WTC11 (cell line): ENCODE measurements at regions not wholly inside any gene's neighbourhood (a gene's known extent, or its start where the extent isn't known, plus 50 kb on each side); places are given as distances from the start of the nearest gene placed in this dataset.

Experiments
- CREB1 ChIP-seq: sonication (generic); formaldehyde crosslinking; IDR thresholded peaks from 2 replicates; pipeline ENCODE4 v1.8.0; 2023; ENCODE audit warnings: mild to moderate bottlenecking, missing genetic modification reagents
- FOXK1 ChIP-seq: sonication (generic); formaldehyde crosslinking; IDR thresholded peaks from 2 replicates; pipeline ENCODE4 v1.8.0; 2022; ENCODE audit warnings: mild to moderate bottlenecking, moderate library complexity, missing genetic modification reagents
- IRF2 ChIP-seq: sonication (generic); formaldehyde crosslinking; IDR thresholded peaks from 2 replicates; pipeline ENCODE4 v1.8.0; 2022; ENCODE audit warnings: low read depth, missing genetic modification reagents, borderline replicate concordance
- NFE2L1 ChIP-seq: sonication (generic); formaldehyde crosslinking; IDR thresholded peaks from 2 replicates; pipeline ENCODE4 v1.8.1; 2023; ENCODE audit warnings: missing genetic modification reagents
- SMAD3 ChIP-seq: sonication (generic); formaldehyde crosslinking; IDR thresholded peaks from 2 replicates; pipeline ENCODE4 v1.8.0; 2022; ENCODE audit warnings: missing genetic modification reagents, mild to moderate bottlenecking, borderline replicate concordance
- SP1 ChIP-seq: sonication (generic); formaldehyde crosslinking; conservative IDR thresholded peaks from 2 replicates; pipeline ENCODE4 v1.8.1; 2022; ENCODE audit warnings: missing genetic modification reagents
- ZNF219 ChIP-seq: sonication (generic); formaldehyde crosslinking; IDR thresholded peaks from 2 replicates; pipeline ENCODE4 v1.8.0; 2023; ENCODE audit warnings: missing genetic modification reagents, mild to moderate bottlenecking, borderline replicate concordance
- ZNF263 ChIP-seq: sonication (generic); formaldehyde crosslinking; IDR thresholded peaks from 2 replicates; pipeline ENCODE4 v1.8.1; 2022; ENCODE audit warnings: low read depth, mild to moderate bottlenecking, moderate library complexity, missing genetic modification reagents
- ZNF671 ChIP-seq: fragments of 250-450 bp; sonication (Bioruptor Pico); IDR thresholded peaks from 2 replicates; pipeline ENCODE4 v1.8.0; 2021; ENCODE audit warnings: mild to moderate bottlenecking
- TF ChIP-seq, protein P1 (sequence below): fragments of 200-600 bp; IDR thresholded peaks from 2 replicates; pipeline ENCODE4 v1.8.0; 2022; ENCODE audit warnings: antibody characterized with exemption
- TF ChIP-seq, protein P2 (sequence below): sonication (generic); formaldehyde crosslinking; IDR thresholded peaks from 2 replicates; pipeline ENCODE4 v1.8.0; 2022; ENCODE audit warnings: mild to moderate bottlenecking, missing genetic modification reagents
- TF ChIP-seq, protein P3 (sequence below): sonication (generic); formaldehyde crosslinking; IDR thresholded peaks from 2 replicates; pipeline ENCODE4 v1.8.1; 2022; ENCODE audit warnings: missing genetic modification reagents, borderline replicate concordance
- TF ChIP-seq, protein P4 (sequence below): sonication (generic); formaldehyde crosslinking; IDR thresholded peaks from 2 replicates; pipeline ENCODE4 v1.8.1; 2022; ENCODE audit warnings: mild to moderate bottlenecking, missing genetic modification reagents, moderate library complexity, borderline replicate concordance

DNA sequence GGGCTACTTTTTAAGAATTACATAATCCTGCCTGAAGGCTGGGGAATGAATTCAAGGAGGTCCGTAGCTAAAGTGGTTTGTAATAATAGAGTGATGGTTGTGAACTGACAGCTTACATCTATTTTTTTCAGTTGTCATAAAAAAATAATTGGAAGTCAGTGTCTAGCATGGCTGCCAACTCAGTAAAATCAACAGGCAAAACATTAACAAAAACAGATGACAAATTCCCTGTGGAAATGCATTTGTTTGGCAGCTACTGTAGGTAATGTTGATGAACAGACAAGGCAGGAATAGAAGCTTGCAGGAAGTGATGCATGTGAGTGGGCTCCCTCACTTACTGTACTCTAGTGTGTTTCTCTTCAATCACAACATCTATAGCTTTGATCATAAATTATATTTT, 766.0 kb upstream of the POT1 start:
- TF ChIP-seq, protein P1, sequence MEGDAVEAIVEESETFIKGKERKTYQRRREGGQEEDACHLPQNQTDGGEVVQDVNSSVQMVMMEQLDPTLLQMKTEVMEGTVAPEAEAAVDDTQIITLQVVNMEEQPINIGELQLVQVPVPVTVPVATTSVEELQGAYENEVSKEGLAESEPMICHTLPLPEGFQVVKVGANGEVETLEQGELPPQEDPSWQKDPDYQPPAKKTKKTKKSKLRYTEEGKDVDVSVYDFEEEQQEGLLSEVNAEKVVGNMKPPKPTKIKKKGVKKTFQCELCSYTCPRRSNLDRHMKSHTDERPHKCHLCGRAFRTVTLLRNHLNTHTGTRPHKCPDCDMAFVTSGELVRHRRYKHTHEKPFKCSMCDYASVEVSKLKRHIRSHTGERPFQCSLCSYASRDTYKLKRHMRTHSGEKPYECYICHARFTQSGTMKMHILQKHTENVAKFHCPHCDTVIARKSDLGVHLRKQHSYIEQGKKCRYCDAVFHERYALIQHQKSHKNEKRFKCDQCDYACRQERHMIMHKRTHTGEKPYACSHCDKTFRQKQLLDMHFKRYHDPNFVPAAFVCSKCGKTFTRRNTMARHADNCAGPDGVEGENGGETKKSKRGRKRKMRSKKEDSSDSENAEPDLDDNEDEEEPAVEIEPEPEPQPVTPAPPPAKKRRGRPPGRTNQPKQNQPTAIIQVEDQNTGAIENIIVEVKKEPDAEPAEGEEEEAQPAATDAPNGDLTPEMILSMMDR: no peak
- no peak for TF ChIP-seq SMAD3
- TF ChIP-seq, protein P2, sequence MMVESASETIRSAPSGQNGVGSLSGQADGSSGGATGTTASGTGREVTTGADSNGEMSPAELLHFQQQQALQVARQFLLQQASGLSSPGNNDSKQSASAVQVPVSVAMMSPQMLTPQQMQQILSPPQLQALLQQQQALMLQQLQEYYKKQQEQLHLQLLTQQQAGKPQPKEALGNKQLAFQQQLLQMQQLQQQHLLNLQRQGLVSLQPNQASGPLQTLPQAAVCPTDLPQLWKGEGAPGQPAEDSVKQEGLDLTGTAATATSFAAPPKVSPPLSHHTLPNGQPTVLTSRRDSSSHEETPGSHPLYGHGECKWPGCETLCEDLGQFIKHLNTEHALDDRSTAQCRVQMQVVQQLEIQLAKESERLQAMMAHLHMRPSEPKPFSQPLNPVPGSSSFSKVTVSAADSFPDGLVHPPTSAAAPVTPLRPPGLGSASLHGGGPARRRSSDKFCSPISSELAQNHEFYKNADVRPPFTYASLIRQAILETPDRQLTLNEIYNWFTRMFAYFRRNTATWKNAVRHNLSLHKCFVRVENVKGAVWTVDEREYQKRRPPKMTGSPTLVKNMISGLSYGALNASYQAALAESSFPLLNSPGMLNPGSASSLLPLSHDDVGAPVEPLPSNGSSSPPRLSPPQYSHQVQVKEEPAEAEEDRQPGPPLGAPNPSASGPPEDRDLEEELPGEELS: no peak
- no peak for TF ChIP-seq FOXK1 (CRISPR knock-in tag)
- no peak for TF ChIP-seq ZNF671 (CRISPR knock-in tag)
- TF ChIP-seq SP1 (CRISPR knock-in tag): no peak
- TF ChIP-seq NFE2L1 (CRISPR knock-in tag): no peak
- TF ChIP-seq, protein P3, sequence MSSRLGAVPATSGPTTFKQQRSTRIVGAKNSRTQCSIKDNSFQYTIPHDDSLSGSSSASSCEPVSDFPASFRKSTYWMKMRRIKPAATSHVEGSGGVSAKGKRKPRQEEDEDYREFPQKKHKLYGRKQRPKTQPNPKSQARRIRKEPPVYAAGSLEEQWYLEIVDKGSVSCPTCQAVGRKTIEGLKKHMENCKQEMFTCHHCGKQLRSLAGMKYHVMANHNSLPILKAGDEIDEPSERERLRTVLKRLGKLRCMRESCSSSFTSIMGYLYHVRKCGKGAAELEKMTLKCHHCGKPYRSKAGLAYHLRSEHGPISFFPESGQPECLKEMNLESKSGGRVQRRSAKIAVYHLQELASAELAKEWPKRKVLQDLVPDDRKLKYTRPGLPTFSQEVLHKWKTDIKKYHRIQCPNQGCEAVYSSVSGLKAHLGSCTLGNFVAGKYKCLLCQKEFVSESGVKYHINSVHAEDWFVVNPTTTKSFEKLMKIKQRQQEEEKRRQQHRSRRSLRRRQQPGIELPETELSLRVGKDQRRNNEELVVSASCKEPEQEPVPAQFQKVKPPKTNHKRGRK (CRISPR knock-in tag): no peak
- no peak for TF ChIP-seq IRF2 (CRISPR knock-in tag)
- TF ChIP-seq CREB1: no peak
- no peak for TF ChIP-seq ZNF219
- no peak for TF ChIP-seq ZNF263 (CRISPR knock-in tag)
- TF ChIP-seq, protein P4, sequence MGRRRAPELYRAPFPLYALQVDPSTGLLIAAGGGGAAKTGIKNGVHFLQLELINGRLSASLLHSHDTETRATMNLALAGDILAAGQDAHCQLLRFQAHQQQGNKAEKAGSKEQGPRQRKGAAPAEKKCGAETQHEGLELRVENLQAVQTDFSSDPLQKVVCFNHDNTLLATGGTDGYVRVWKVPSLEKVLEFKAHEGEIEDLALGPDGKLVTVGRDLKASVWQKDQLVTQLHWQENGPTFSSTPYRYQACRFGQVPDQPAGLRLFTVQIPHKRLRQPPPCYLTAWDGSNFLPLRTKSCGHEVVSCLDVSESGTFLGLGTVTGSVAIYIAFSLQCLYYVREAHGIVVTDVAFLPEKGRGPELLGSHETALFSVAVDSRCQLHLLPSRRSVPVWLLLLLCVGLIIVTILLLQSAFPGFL (CRISPR knock-in tag): no peak
